ENCODE measurements at regions not wholly inside any gene's neighbourhood (a gene's known extent, or its start where the extent isn't known, plus 50 kb on each side); places are given as distances from the start of the nearest gene placed in this dataset.
"Not testable (repeated sequence)": the region's sequence is repeated elsewhere in the genome, so short reads cannot be mapped to it uniquely, and the experiment has no call there.

- DNase-seq, result not testable (repeated sequence)
Measured at GRCh38 chr10:124241510-124241909, 148.1 kb upstream of the CHST15 start.

GRCh38 chr10:124240839-124241291 is 147.5 kb upstream of the CHST15 start:
- no peak for DNase-seq

GRCh38 chr10:124239696-124240095 is 146.3 kb upstream of the CHST15 start:
- no peak for DNase-seq

GRCh38 chr10:124239134-124239533 is 145.7 kb upstream of the CHST15 start:
- no peak for DNase-seq

- no peak for DNase-seq
Measured at GRCh38 chr10:124238367-124238766, 145.0 kb upstream of the CHST15 start.

GRCh38 chr10:124237282-124237961 is 144.0 kb upstream of the CHST15 start:
- DNase-seq, result no peak

- DNase-seq, result no peak
Measured at GRCh38 chr10:124236816-124237215, 143.4 kb upstream of the CHST15 start.

GRCh38 chr10:124236136-124236535 is 142.7 kb upstream of the CHST15 start:
- DNase-seq, result no peak

GRCh38 chr10:124235232-124235631 is 141.8 kb upstream of the CHST15 start:
- DNase-seq, result no peak

- no peak for DNase-seq
Measured at GRCh38 chr10:124233546-124234138, 140.2 kb upstream of the CHST15 start.

- DNase-seq, result no peak
Measured at GRCh38 chr10:124232686-124233545, 139.5 kb upstream of the CHST15 start.

- no peak for DNase-seq
Measured at GRCh38 chr10:124231168-124232155, 138.1 kb upstream of the CHST15 start.

GRCh38 chr10:124230635-124231167 is 137.3 kb upstream of the CHST15 start:
- no peak for DNase-seq

- no peak for DNase-seq
Measured at GRCh38 chr10:124229989-124230634, 136.7 kb upstream of the CHST15 start.

GRCh38 chr10:124229201-124229988 is 136.0 kb upstream of the CHST15 start:
- DNase-seq, result no peak

- DNase-seq, result no peak
Measured at GRCh38 chr10:124228471-124228870, 135.1 kb upstream of the CHST15 start.

GRCh38 chr10:124227988-124228387 is 134.6 kb upstream of the CHST15 start:
- DNase-seq, result no peak

- DNase-seq, result no peak
Measured at GRCh38 chr10:124227055-124227975, 133.9 kb upstream of the CHST15 start.

- no peak for DNase-seq
Measured at GRCh38 chr10:124226271-124227054, 133.1 kb upstream of the CHST15 start.

Data from NCI-H1694 (cell line).